ENCODE measurements at regions not wholly inside any gene's neighbourhood (a gene's known extent, or its start where the extent isn't known, plus 50 kb on each side); places are given as distances from the start of the nearest gene placed in this dataset.

DNA sequence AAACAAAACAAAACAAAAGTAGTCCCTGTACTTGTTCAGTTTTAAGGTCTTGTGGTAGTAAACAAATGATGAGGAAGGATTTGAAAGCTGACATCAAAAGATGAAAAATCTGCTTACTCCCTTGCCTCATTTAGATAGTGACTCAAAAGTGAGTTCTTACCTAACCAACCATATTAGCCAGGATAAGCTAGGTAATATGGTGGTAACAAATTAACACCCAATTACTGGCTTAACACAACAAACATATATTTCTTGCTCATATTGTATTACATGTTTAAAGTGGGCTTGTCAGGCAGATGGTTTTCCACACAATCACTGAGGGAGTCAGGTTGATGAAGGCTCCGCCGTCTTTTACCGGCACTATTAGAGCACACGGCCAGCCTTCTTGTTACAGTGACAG lies 189.7 kb downstream of the PPARGC1A start:
- no peaks in the 10 kb centered on the region for H3K36me3 ChIP-seq (ENCODE audit: insufficient read depth, low read length)
- H3F3A ChIP-seq (ENCODE audit: insufficient read depth, low read length, poor library complexity, severe bottlenecking), result no peaks in the 10 kb centered on the region
- H4K20me1 ChIP-seq (ENCODE audit: insufficient read depth), result no peaks in the 10 kb centered on the region
- no peaks in the 10 kb centered on the region for H3K9me3 ChIP-seq (ENCODE audit: low read length)
- no peak overlapping the region for H2AFZ ChIP-seq (ENCODE audit: low read depth, low read length)
- no peak overlapping the region for H3K4me3 ChIP-seq (ENCODE audit: low read length)
- H3K27ac ChIP-seq (ENCODE audit: low read length), result no peak overlapping the region
- H3K27me3 ChIP-seq (ENCODE audit: insufficient read depth, low read depth, low read length), result no peaks in the 10 kb centered on the region
- H3K4me2 ChIP-seq (ENCODE audit: low read length), result no peak overlapping the region
- H3K9ac ChIP-seq (ENCODE audit: low read length), result no peak overlapping the region
- H3K9me2 ChIP-seq (ENCODE audit: insufficient read depth, low read length), result no peaks in the 10 kb centered on the region
- H3K79me2 ChIP-seq (replicated peaks; ENCODE audit: insufficient read depth, low read length), result no peaks in the 10 kb centered on the region
- TF ChIP-seq, protein P1, sequence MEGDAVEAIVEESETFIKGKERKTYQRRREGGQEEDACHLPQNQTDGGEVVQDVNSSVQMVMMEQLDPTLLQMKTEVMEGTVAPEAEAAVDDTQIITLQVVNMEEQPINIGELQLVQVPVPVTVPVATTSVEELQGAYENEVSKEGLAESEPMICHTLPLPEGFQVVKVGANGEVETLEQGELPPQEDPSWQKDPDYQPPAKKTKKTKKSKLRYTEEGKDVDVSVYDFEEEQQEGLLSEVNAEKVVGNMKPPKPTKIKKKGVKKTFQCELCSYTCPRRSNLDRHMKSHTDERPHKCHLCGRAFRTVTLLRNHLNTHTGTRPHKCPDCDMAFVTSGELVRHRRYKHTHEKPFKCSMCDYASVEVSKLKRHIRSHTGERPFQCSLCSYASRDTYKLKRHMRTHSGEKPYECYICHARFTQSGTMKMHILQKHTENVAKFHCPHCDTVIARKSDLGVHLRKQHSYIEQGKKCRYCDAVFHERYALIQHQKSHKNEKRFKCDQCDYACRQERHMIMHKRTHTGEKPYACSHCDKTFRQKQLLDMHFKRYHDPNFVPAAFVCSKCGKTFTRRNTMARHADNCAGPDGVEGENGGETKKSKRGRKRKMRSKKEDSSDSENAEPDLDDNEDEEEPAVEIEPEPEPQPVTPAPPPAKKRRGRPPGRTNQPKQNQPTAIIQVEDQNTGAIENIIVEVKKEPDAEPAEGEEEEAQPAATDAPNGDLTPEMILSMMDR (IDR thresholded peaks at IDR 0.05; ENCODE audit: poor library complexity, severe bottlenecking), result no peak
- no peak for TF ChIP-seq SMC3 (conservative IDR thresholded peaks at IDR 0.05; ENCODE audit: poor library complexity)
- no peak for TF ChIP-seq MXI1 (conservative IDR thresholded peaks at IDR 0.05; ENCODE audit: poor library complexity, severe bottlenecking)
- no peak for TF ChIP-seq RAD21 (conservative IDR thresholded peaks at IDR 0.05)
- no peak for TF ChIP-seq POLR2AphosphoS5 (IDR thresholded peaks at IDR 0.05)
- TF ChIP-seq, protein P2, sequence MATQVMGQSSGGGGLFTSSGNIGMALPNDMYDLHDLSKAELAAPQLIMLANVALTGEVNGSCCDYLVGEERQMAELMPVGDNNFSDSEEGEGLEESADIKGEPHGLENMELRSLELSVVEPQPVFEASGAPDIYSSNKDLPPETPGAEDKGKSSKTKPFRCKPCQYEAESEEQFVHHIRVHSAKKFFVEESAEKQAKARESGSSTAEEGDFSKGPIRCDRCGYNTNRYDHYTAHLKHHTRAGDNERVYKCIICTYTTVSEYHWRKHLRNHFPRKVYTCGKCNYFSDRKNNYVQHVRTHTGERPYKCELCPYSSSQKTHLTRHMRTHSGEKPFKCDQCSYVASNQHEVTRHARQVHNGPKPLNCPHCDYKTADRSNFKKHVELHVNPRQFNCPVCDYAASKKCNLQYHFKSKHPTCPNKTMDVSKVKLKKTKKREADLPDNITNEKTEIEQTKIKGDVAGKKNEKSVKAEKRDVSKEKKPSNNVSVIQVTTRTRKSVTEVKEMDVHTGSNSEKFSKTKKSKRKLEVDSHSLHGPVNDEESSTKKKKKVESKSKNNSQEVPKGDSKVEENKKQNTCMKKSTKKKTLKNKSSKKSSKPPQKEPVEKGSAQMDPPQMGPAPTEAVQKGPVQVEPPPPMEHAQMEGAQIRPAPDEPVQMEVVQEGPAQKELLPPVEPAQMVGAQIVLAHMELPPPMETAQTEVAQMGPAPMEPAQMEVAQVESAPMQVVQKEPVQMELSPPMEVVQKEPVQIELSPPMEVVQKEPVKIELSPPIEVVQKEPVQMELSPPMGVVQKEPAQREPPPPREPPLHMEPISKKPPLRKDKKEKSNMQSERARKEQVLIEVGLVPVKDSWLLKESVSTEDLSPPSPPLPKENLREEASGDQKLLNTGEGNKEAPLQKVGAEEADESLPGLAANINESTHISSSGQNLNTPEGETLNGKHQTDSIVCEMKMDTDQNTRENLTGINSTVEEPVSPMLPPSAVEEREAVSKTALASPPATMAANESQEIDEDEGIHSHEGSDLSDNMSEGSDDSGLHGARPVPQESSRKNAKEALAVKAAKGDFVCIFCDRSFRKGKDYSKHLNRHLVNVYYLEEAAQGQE (IDR thresholded peaks at IDR 0.05; ENCODE audit: borderline replicate concordance), result no peak
- TF ChIP-seq EZH2 (IDR thresholded peaks at IDR 0.05; ENCODE audit: borderline replicate concordance, insufficient read depth, low read length, poor library complexity, severe bottlenecking), result no peak
- TF ChIP-seq TAF1 (IDR thresholded peaks at IDR 0.05; ENCODE audit: low read depth), result no peak
- TF ChIP-seq EP300 (conservative IDR thresholded peaks at IDR 0.05; ENCODE audit: poor library complexity, severe bottlenecking), result no peak

DNA sequence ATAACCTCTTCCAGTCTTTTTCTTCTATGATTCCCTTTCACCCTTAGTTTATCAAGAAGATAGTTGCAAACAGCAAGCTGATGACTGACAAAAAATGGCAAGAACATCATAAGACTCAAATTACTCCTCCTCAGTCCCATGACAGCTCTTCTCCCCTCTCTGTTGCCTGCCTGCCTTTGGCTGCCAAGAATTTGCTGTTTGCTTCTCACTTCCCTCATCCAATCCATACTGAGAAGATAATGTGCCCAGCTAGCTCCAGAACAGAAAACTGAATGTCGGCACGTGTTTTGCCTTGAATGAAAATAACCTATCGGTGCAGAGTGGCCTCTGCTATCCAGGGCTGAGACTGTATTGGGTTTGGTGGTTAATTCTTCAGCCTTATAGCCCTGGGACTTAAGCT lies 192.1 kb downstream of the PPARGC1A start:
- no peak overlapping the region for H3K9ac ChIP-seq (ENCODE audit: low read length)
- TF ChIP-seq EZH2 (IDR thresholded peaks at IDR 0.05; ENCODE audit: borderline replicate concordance, insufficient read depth, low read length, poor library complexity, severe bottlenecking) (no peak), POLR2AphosphoS5 (IDR thresholded peaks at IDR 0.05) (no peak), TAF1 (IDR thresholded peaks at IDR 0.05; ENCODE audit: low read depth) (no peak), SMC3 (conservative IDR thresholded peaks at IDR 0.05; ENCODE audit: poor library complexity) (no peak), MXI1 (conservative IDR thresholded peaks at IDR 0.05; ENCODE audit: poor library complexity, severe bottlenecking) (no peak), EP300 (conservative IDR thresholded peaks at IDR 0.05; ENCODE audit: poor library complexity, severe bottlenecking) (no peak), RAD21 (conservative IDR thresholded peaks at IDR 0.05) (no peak)
- TF ChIP-seq, protein P2 (IDR thresholded peaks at IDR 0.05; ENCODE audit: borderline replicate concordance), result no peak
- TF ChIP-seq, protein P1 (IDR thresholded peaks at IDR 0.05; ENCODE audit: poor library complexity, severe bottlenecking), result no peak
- no peak overlapping the region for H2AFZ ChIP-seq (ENCODE audit: low read depth, low read length)
- no peaks in the 10 kb centered on the region for H3K9me3 ChIP-seq (ENCODE audit: low read length)
- no peaks in the 10 kb centered on the region for H3K79me2 ChIP-seq (replicated peaks; ENCODE audit: insufficient read depth, low read length)
- no peaks in the 10 kb centered on the region for H3F3A ChIP-seq (ENCODE audit: insufficient read depth, low read length, poor library complexity, severe bottlenecking)
- no peaks in the 10 kb centered on the region for H3K36me3 ChIP-seq (ENCODE audit: insufficient read depth, low read length)
- no peaks in the 10 kb centered on the region for H4K20me1 ChIP-seq (ENCODE audit: insufficient read depth)
- no peaks in the 10 kb centered on the region for H3K27me3 ChIP-seq (ENCODE audit: insufficient read depth, low read depth, low read length)
- no peak overlapping the region for H3K4me3 ChIP-seq (ENCODE audit: low read length)
- H3K27ac ChIP-seq (ENCODE audit: low read length), result no peak overlapping the region
- no peak overlapping the region for H3K4me2 ChIP-seq (ENCODE audit: low read length)
- no peaks in the 10 kb centered on the region for H3K9me2 ChIP-seq (ENCODE audit: insufficient read depth, low read length)

Data from neural cell (in vitro differentiated cells).